HEK293T (cell line): ENCODE measurements at regions not wholly inside any gene's neighbourhood (a gene's known extent, or its start where the extent isn't known, plus 50 kb on each side); places are given as distances from the start of the nearest gene placed in this dataset.

Source experiments
- CTCF ChIA-PET: fragments of 350-600 bp; formaldehyde crosslinking; extraction: SDS; loops from one replicate; lab custom pipeline; 2021; ENCODE audit warnings: antibody characterized with exemption, inconsistent platforms; lab: Yijun Ruan, JAX
- POLR2A ChIA-PET: fragments of 350-600 bp; formaldehyde crosslinking; extraction: SDS; loops from one replicate; lab custom pipeline; 2020; ENCODE audit warnings: antibody characterized with exemption, inconsistent platforms; lab: Yijun Ruan, JAX
- DNase-seq: peaks from one replicate; pipeline ENCODE4 v3.0.0; 2012; ENCODE audit warnings: mixed read lengths; ENCODE audit errors: extremely low spot score
- ARNT ChIP-seq: fragments of 450-650 bp; IDR thresholded peaks from 2 replicates; pipeline ENCODE4 v1.6.1; 2017; ENCODE audit warnings: mild to moderate bottlenecking
- BHLHE40 ChIP-seq: fragments of 450-650 bp; IDR thresholded peaks from 2 replicates; pipeline ENCODE4 v1.6.1; 2016; ENCODE audit warnings: mild to moderate bottlenecking, moderate library complexity, borderline replicate concordance
- CTBP1 ChIP-seq: fragments of 450-650 bp; IDR thresholded peaks from 2 replicates; pipeline ENCODE4 v1.6.1; 2016; ENCODE audit warnings: borderline replicate concordance
- ELF4 ChIP-seq: fragments of 450-650 bp; IDR thresholded peaks from 2 replicates; pipeline ENCODE4 v1.6.1; 2017; ENCODE audit warnings: antibody characterized with exemption
- FOXA1 ChIP-seq: fragments of 450-650 bp; IDR thresholded peaks from 2 replicates; pipeline ENCODE4 v1.6.1; 2016; ENCODE audit warnings: mild to moderate bottlenecking
- FOXK2 ChIP-seq: fragments of 450-650 bp; IDR thresholded peaks from 2 replicates; pipeline ENCODE4 v1.6.1; 2016; ENCODE audit warnings: mild to moderate bottlenecking
- FOXM1 ChIP-seq: fragments of 450-650 bp; IDR thresholded peaks from 2 replicates; pipeline ENCODE4 v1.6.1; 2017; ENCODE audit warnings: mild to moderate bottlenecking, borderline replicate concordance
- HDGF ChIP-seq: fragments of 450-650 bp; IDR thresholded peaks from 2 replicates; pipeline ENCODE4 v1.6.1; 2017; ENCODE audit warnings: antibody characterized with exemption, borderline replicate concordance
- L3MBTL2 ChIP-seq: fragments of 450-650 bp; conservative IDR thresholded peaks from 2 replicates; pipeline ENCODE4 v1.6.1; 2016; ENCODE audit warnings: mild to moderate bottlenecking
- LEF1 ChIP-seq: fragments of 450-650 bp; IDR thresholded peaks from 2 replicates; pipeline ENCODE4 v1.6.1; 2017; ENCODE audit warnings: mild to moderate bottlenecking, borderline replicate concordance
- NFRKB ChIP-seq: fragments of 450-650 bp; IDR thresholded peaks from 2 replicates; pipeline ENCODE4 v1.6.1; 2016; ENCODE audit warnings: mild to moderate bottlenecking, moderate library complexity
- PKNOX1 ChIP-seq: fragments of 450-650 bp; IDR thresholded peaks from 2 replicates; pipeline ENCODE4 v1.6.1; 2016
- SP1 ChIP-seq: fragments of 450-650 bp; IDR thresholded peaks from 2 replicates; pipeline ENCODE4 v1.6.1; 2017
- SUZ12 ChIP-seq: fragments of 450-650 bp; IDR thresholded peaks from 2 replicates; pipeline ENCODE4 v1.6.1; 2016; ENCODE audit warnings: mild to moderate bottlenecking
- TARDBP ChIP-seq: fragments of 450-650 bp; IDR thresholded peaks from 2 replicates; pipeline ENCODE4 v1.6.1; 2016
- ZNF384 ChIP-seq: fragments of 450-650 bp; IDR thresholded peaks from 2 replicates; pipeline ENCODE4 v1.6.1; 2016

GRCh38 chr1:79100385-79100784 lies 93.9 kb upstream of the ADGRL4 start:
- no peak for DNase-seq
- ChIA-PET POLR2A (no interaction called here), CTCF (no interaction called here)
- no peak for TF ChIP-seq CTBP1
- TF ChIP-seq FOXK2, result no peak
- no peak for TF ChIP-seq HDGF
- TF ChIP-seq PKNOX1, result no peak
- TF ChIP-seq BHLHE40, result no peak
- no peak for TF ChIP-seq FOXA1
- no peak for TF ChIP-seq LEF1
- TF ChIP-seq ARNT, result no peak
- TF ChIP-seq ZNF384, result no peak
- no peak for TF ChIP-seq L3MBTL2
- TF ChIP-seq SUZ12, result no peak
- TF ChIP-seq ELF4, result no peak
- TF ChIP-seq SP1, result no peak
- TF ChIP-seq FOXM1, result no peak
- no peak for TF ChIP-seq TARDBP

- POLR2A ChIA-PET, result no interaction called here
- TF ChIP-seq FOXA1 (no peak), ARNT (no peak), L3MBTL2 (no peak), HDGF (no peak), ELF4 (no peak), ZNF384 (no peak), FOXM1 (no peak), CTBP1 (no peak), BHLHE40 (no peak)
Measured at GRCh38 chr1:79090985-79091384, 84.5 kb upstream of the ADGRL4 start.

DNA sequence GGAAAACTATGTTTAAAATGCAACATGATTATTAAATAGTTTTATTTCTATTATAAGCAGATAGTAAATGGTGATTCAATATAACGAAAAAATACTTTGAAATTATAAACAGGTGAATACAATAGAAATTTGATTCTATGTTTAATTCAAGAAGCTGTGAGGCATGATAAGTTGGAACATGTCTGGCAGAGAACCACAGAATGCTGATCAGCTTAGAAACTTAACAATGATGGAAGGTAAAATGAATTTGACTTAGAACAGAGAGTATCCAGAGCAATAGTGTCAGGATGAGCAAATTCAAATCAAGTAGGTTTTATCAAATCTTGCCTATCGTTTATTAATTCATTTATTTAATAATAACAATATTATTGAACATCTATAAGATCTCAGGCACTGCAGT lies 83.4 kb upstream of the ADGRL4 start:
- ChIA-PET POLR2A (no interaction called here), CTCF (no interaction called here)
- TF ChIP-seq NFRKB (no peak), LEF1 (no peak), BHLHE40 (no peak)
- DNase-seq, result no peak

More at GRCh38 chr1:79090985-79091384, 84.5 kb upstream of the ADGRL4 start:
- no peak for DNase-seq
- CTCF ChIA-PET, result interaction anchor here (0.6 kb wide), 1 partner anchor 17 kb away, joined by 3 read pairs; no protein-coding TSS in a partner anchor

DNA sequence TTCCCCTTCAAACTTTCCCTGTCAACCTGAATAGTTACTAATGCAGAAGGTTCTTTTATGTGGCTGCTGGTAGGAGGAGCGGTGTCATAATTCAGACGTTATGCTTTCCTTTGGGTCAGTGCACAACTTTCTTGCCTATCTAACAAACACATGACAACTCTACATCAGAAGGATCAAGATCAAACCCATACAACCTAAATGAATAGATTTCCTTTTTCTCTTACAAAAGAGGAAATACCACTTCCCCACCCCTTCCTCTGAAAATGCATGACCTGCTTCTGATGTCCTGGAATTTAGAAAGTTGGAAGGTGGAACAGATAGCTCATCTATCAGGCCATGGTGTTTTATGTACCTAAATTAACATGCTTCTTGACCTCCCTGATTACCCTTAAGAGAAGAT lies 75.7 kb upstream of the ADGRL4 start:
- DNase-seq, result no peak
- CTCF ChIA-PET, result no interaction called here
- TF ChIP-seq NFRKB, result no peak
- TF ChIP-seq CTBP1, result no peak
- TF ChIP-seq ELF4, result no peak
- TF ChIP-seq L3MBTL2, result no peak
- no peak for TF ChIP-seq SP1
- TF ChIP-seq FOXM1, result no peak
- no peak for TF ChIP-seq TARDBP
- TF ChIP-seq LEF1, result no peak
- no peak for TF ChIP-seq SUZ12
- no peak for TF ChIP-seq BHLHE40
- no peak for TF ChIP-seq HDGF
- TF ChIP-seq ZNF384, result no peak
- no peak for TF ChIP-seq ARNT
- POLR2A ChIA-PET, result no interaction called here

DNA sequence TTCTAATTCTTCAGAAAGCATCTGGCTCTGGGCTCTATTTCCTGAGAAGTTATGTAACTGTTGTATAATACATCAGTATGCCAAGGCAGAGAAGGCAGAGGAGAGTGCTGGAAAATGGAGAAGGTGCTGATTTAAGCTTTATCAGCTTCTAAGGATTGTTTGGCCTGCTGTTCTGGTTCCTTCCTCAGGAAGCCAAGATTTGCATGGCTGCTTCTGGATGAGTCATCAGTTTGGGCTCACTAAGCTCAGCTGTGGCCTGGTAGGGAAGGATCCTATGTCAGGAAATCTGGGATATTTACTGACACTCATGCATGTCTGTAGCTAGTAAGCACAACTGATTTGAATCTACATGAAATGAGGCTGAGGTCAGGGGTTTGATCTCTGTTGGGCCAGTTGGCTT lies 73.2 kb upstream of the ADGRL4 start:
- DNase-seq, result peak; percentile 22
- POLR2A ChIA-PET, result no interaction called here
- CTCF ChIA-PET, result no interaction called here
- TF ChIP-seq ELF4 (no peak), NFRKB (no peak), FOXA1 (no peak), FOXM1 (no peak), BHLHE40 (no peak), SP1 (no peak), ARNT (no peak), TARDBP (no peak), FOXK2 (no peak), HDGF (no peak), SUZ12 (no peak), CTBP1 (no peak), ZNF384 (no peak), PKNOX1 (no peak), LEF1 (no peak), L3MBTL2 (no peak)

- ChIA-PET POLR2A (no interaction called here), CTCF (no interaction called here)
- no peak for TF ChIP-seq TARDBP
- TF ChIP-seq SP1, result no peak
- no peak for TF ChIP-seq ZNF384
- TF ChIP-seq SUZ12, result no peak
- TF ChIP-seq FOXK2, result no peak
- DNase-seq, result no peak
Measured at GRCh38 chr1:79074975-79075374, 68.4 kb upstream of the ADGRL4 start.

GRCh38 chr1:79069828-79070227 lies 63.3 kb upstream of the ADGRL4 start:
- DNase-seq, result no peak
- ChIA-PET CTCF (no interaction called here), POLR2A (no interaction called here)
- TF ChIP-seq ZNF384 (no peak), L3MBTL2 (no peak), BHLHE40 (no peak), CTBP1 (no peak), HDGF (no peak), ARNT (no peak), LEF1 (no peak), NFRKB (no peak), FOXA1 (no peak), ELF4 (no peak), TARDBP (no peak), FOXM1 (no peak), PKNOX1 (no peak), FOXK2 (no peak), SP1 (no peak)
